WTC11 (cell line): ENCODE measurements at regions not wholly inside any gene's neighbourhood (a gene's known extent, or its start where the extent isn't known, plus 50 kb on each side); places are given as distances from the start of the nearest gene placed in this dataset.

Experiments
- ATAC-seq: fragments of 200-7000 bp; cut with Tn5 transposase; 2 replicates; pipeline ENCODE4 v1.10.0; 2021; ENCODE audit warnings: mild to moderate bottlenecking, moderate library complexity
- CTCF ChIA-PET: fragments of 300-600 bp; sonication (Branson Sonifier 250); formaldehyde crosslinking; loops from one replicate; lab custom pipeline; 2021; ENCODE audit warnings: antibody characterized with exemption; lab: Charles Lee
- POLR2A ChIA-PET: fragments of 350-600 bp; sonication (Branson Sonifier 250); formaldehyde crosslinking; loops from one replicate; lab custom pipeline; 2021; ENCODE audit warnings: antibody characterized with exemption; lab: Charles Lee
- DNase-seq: peaks from one replicate; pipeline ENCODE4 v3.0.0; 2021; ENCODE audit warnings: low spot score
- H3K27ac Mint-ChIP-seq: 2 replicates; pipeline ENCODE4 v1.8.0; 2021; ENCODE audit warnings: mixed read lengths
- H3K27me3 Mint-ChIP-seq: 2 replicates; pipeline ENCODE4 v1.8.0; 2021; ENCODE audit warnings: low read depth, mild to moderate bottlenecking, moderate library complexity, mixed read lengths
- H3K36me3 Mint-ChIP-seq: 2 replicates; pipeline ENCODE4 v1.8.0; 2021; ENCODE audit warnings: mixed read lengths
- H3K4me1 Mint-ChIP-seq: 2 replicates; pipeline ENCODE4 v1.8.0; 2022; ENCODE audit warnings: mixed read lengths
- H3K4me3 Mint-ChIP-seq: 2 replicates; pipeline ENCODE4 v1.8.0; 2021; ENCODE audit warnings: mild to moderate bottlenecking, moderate library complexity, mixed read lengths
- H3K9me3 Mint-ChIP-seq: 2 replicates; pipeline ENCODE4 v1.8.0; 2021; ENCODE audit warnings: mixed read lengths
- ATF3 ChIP-seq: sonication (generic); formaldehyde crosslinking; conservative IDR thresholded peaks from 2 replicates; pipeline ENCODE4 v1.8.1; 2022; ENCODE audit warnings: mild to moderate bottlenecking, missing genetic modification reagents
- CREB1 ChIP-seq: sonication (generic); formaldehyde crosslinking; IDR thresholded peaks from 2 replicates; pipeline ENCODE4 v1.8.0; 2023; ENCODE audit warnings: mild to moderate bottlenecking, missing genetic modification reagents
- EMX1 ChIP-seq: fragments of 250-450 bp; sonication (Bioruptor Pico); IDR thresholded peaks from 2 replicates; pipeline ENCODE4 v1.8.0; 2021; ENCODE audit warnings: mild to moderate bottlenecking
- HMGA2 ChIP-seq: fragments of 250-450 bp; sonication (Bioruptor Pico); IDR thresholded peaks from 2 replicates; pipeline ENCODE4 v1.4.0; 2021; ENCODE audit warnings: mild to moderate bottlenecking, moderate library complexity
- MLX ChIP-seq: sonication (generic); formaldehyde crosslinking; IDR thresholded peaks from 2 replicates; pipeline ENCODE4 v1.8.1; 2023; ENCODE audit warnings: mild to moderate bottlenecking, missing genetic modification reagents, moderate library complexity
- MXD4 ChIP-seq: fragments of 250-450 bp; sonication (Bioruptor Pico); IDR thresholded peaks from 2 replicates; pipeline ENCODE4 v1.8.0; 2021; ENCODE audit warnings: mild to moderate bottlenecking, moderate library complexity, borderline replicate concordance
- MYBL2 ChIP-seq: sonication (generic); formaldehyde crosslinking; IDR thresholded peaks from 2 replicates; pipeline ENCODE4 v1.8.1; 2023; ENCODE audit warnings: mild to moderate bottlenecking, moderate library complexity, missing genetic modification reagents
- NFE2L1 ChIP-seq: sonication (generic); formaldehyde crosslinking; IDR thresholded peaks from 2 replicates; pipeline ENCODE4 v1.8.1; 2023; ENCODE audit warnings: missing genetic modification reagents
- NR1H2 ChIP-seq: sonication (generic); formaldehyde crosslinking; IDR thresholded peaks from 2 replicates; pipeline ENCODE4 v1.9.0; 2021; ENCODE audit warnings: mild to moderate bottlenecking, moderate library complexity, missing genetic modification reagents
- OVOL2 ChIP-seq: fragments of 250-450 bp; sonication (Bioruptor Pico); IDR thresholded peaks from 2 replicates; pipeline ENCODE4 v1.9.0; 2021; ENCODE audit warnings: mild to moderate bottlenecking, borderline replicate concordance
- PREB ChIP-seq: sonication (generic); formaldehyde crosslinking; IDR thresholded peaks from 2 replicates; pipeline ENCODE4 v1.8.1; 2022; ENCODE audit warnings: mild to moderate bottlenecking, missing genetic modification reagents, moderate library complexity, borderline replicate concordance
- SMAD4 ChIP-seq: sonication (generic); formaldehyde crosslinking; IDR thresholded peaks from 2 replicates; pipeline ENCODE4 v1.8.0; 2022; ENCODE audit warnings: mild to moderate bottlenecking, missing genetic modification reagents
- ZBTB21 ChIP-seq: sonication (generic); formaldehyde crosslinking; IDR thresholded peaks from 2 replicates; pipeline ENCODE4 v1.8.1; 2023; ENCODE audit warnings: mild to moderate bottlenecking, missing genetic modification reagents, borderline replicate concordance
- ZNF281 ChIP-seq: sonication (generic); formaldehyde crosslinking; IDR thresholded peaks from 2 replicates; pipeline ENCODE4 v1.8.0; 2023; ENCODE audit warnings: mild to moderate bottlenecking, missing genetic modification reagents
- TF ChIP-seq, protein P1 (sequence below): sonication (generic); formaldehyde crosslinking; IDR thresholded peaks from 2 replicates; pipeline ENCODE4 v1.8.0; 2023; ENCODE audit warnings: missing genetic modification reagents
- TF ChIP-seq, protein P2 (sequence below): fragments of 200-600 bp; IDR thresholded peaks from 2 replicates; pipeline ENCODE4 v1.8.0; 2022; ENCODE audit warnings: antibody characterized with exemption
- TF ChIP-seq, protein P3 (sequence below): fragments of 250-450 bp; sonication (Bioruptor Pico); conservative IDR thresholded peaks from 2 replicates; pipeline ENCODE4 v1.9.0; 2021; ENCODE audit warnings: mild to moderate bottlenecking
- TF ChIP-seq, protein P4 (sequence below): fragments of 250-450 bp; sonication (Bioruptor Pico); IDR thresholded peaks from 2 replicates; pipeline ENCODE4 v1.9.0; 2021; ENCODE audit warnings: moderate library complexity, mild to moderate bottlenecking, inconsistent platforms, borderline replicate concordance

DNA sequence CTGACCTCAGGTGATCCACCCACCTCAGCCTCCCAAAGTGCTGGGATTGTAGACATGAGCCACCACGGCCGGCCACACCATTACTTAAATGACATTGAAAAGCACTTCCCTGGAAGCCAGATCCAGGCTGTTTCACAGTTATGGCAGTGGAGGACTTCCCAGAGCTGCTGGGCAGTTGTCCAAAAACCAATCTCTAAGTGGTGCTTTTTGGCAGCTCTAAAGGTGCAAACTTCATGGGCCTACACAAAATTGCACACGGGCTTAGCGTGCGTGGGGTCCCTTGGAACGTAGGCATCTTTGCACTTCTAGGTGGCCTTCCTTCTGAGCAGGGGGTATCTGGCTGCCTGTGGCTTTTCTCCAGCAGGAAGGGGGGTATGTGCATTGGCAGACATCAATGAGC lies 172.3 kb downstream of the SHOX start:
- H3K27ac Mint-ChIP-seq, result no peak overlapping the region
- no peaks in the 10 kb centered on the region for H3K36me3 Mint-ChIP-seq
- no peak for DNase-seq
- ChIA-PET CTCF (no interaction called here), POLR2A (no interaction called here)
- H3K27me3 Mint-ChIP-seq, result peaks cover 6% of the 10 kb centered on the region
- peaks cover 15% of the 10 kb centered on the region for H3K4me1 Mint-ChIP-seq
- TF ChIP-seq OVOL2 (CRISPR knock-in tag), result no peak
- TF ChIP-seq, protein P1, sequence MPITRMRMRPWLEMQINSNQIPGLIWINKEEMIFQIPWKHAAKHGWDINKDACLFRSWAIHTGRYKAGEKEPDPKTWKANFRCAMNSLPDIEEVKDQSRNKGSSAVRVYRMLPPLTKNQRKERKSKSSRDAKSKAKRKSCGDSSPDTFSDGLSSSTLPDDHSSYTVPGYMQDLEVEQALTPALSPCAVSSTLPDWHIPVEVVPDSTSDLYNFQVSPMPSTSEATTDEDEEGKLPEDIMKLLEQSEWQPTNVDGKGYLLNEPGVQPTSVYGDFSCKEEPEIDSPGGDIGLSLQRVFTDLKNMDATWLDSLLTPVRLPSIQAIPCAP (CRISPR knock-in tag), result no peak
- TF ChIP-seq ZNF281 (CRISPR knock-in tag), result no peak
- no peak for TF ChIP-seq MLX (CRISPR knock-in tag)
- TF ChIP-seq MYBL2 (CRISPR knock-in tag), result no peak
- no peak for TF ChIP-seq EMX1 (CRISPR knock-in tag)
- no peak overlapping the region for H3K4me3 Mint-ChIP-seq
- ATAC-seq, result no peak
- peaks cover 18% of the 10 kb centered on the region for H3K9me3 Mint-ChIP-seq

GRCh38 chrX:799808-800207 lies 169.2 kb downstream of the SHOX start:
- peaks cover 18% of the 10 kb centered on the region for H3K9me3 Mint-ChIP-seq
- no peaks in the 10 kb centered on the region; the same call in 1 of the 2 replicates for H3K27me3 Mint-ChIP-seq
- H3K4me1 Mint-ChIP-seq, result no peaks in the 10 kb centered on the region; the same call in none of the 2 replicates
- ChIA-PET POLR2A (no interaction called here), CTCF (no interaction called here)
- no peaks in the 10 kb centered on the region for H3K36me3 Mint-ChIP-seq
- ATAC-seq (no peak), DNase-seq (no peak)
- no peak overlapping the region for H3K4me3 Mint-ChIP-seq
- H3K27ac Mint-ChIP-seq, result no peak overlapping the region
- TF ChIP-seq CREB1 (CRISPR knock-in tag) (no peak), NFE2L1 (no peak), ZBTB21 (CRISPR knock-in tag) (no peak), ATF3 (no peak), MXD4 (CRISPR knock-in tag) (no peak), ZNF281 (CRISPR knock-in tag) (no peak), NR1H2 (CRISPR knock-in tag) (no peak), SMAD4 (no peak), HMGA2 (no peak), PREB (no peak), MLX (CRISPR knock-in tag) (no peak)
- TF ChIP-seq, protein P2, sequence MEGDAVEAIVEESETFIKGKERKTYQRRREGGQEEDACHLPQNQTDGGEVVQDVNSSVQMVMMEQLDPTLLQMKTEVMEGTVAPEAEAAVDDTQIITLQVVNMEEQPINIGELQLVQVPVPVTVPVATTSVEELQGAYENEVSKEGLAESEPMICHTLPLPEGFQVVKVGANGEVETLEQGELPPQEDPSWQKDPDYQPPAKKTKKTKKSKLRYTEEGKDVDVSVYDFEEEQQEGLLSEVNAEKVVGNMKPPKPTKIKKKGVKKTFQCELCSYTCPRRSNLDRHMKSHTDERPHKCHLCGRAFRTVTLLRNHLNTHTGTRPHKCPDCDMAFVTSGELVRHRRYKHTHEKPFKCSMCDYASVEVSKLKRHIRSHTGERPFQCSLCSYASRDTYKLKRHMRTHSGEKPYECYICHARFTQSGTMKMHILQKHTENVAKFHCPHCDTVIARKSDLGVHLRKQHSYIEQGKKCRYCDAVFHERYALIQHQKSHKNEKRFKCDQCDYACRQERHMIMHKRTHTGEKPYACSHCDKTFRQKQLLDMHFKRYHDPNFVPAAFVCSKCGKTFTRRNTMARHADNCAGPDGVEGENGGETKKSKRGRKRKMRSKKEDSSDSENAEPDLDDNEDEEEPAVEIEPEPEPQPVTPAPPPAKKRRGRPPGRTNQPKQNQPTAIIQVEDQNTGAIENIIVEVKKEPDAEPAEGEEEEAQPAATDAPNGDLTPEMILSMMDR, result no peak
- TF ChIP-seq, protein P3, sequence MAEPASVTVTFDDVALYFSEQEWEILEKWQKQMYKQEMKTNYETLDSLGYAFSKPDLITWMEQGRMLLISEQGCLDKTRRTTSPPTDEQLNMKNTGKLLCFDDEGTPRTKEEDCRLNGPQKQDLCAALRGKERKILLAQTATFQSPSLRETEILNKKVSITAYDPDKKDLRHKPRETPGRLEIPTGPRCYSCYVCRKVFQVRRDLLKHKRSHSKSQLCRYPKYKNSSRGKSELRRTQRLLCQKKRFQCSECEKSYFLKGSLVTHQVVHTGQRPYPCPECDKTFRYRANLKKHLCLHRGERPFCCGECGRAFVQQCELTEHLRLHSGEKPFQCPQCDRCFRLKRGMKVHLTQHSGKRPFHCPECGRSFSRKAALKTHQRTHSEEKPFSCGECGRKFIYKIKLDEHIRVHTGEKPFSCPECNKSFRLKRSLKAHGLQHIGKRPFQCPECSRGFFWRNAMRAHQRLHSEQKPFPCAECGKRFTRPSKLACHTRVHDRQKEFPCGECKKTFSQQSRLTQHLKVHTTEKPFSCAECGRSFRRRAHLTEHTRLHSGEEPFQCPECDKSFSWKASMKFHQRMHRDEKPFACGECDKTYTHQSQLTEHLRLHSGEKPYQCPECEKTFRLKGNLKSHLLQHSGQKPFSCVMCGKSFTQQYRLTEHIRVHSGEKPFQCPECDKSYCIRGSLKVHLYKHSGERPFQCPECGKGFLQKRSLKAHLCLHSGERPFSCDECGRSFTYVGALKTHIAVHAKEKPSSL (CRISPR knock-in tag), result no peak
- TF ChIP-seq, protein P4, sequence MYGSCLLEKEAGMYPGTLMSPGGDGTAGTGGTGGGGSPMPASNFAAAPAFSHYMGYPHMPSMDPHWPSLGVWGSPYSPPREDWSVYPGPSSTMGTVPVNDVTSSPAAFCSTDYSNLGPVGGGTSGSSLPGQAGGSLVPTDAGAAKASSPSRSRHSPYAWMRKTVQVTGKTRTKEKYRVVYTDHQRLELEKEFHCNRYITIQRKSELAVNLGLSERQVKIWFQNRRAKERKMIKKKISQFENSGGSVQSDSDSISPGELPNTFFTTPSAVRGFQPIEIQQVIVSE (CRISPR knock-in tag), result no peak
